22Rv1 (cell line): ENCODE measurements at regions not wholly inside any gene's neighbourhood (a gene's known extent, or its start where the extent isn't known, plus 50 kb on each side); places are given as distances from the start of the nearest gene placed in this dataset.

Experiments
- ZFX ChIP-seq: fragments of 450-650 bp; IDR thresholded peaks from 2 replicates; pipeline ENCODE4 v1.6.1; 2017; ENCODE audit warnings: antibody characterized with exemption, borderline replicate concordance
- TF ChIP-seq, protein P1 (sequence below): fragments of 450-650 bp; IDR thresholded peaks from 2 replicates; pipeline ENCODE4 v1.5.1; 2017; ENCODE audit warnings: mild to moderate bottlenecking

DNA sequence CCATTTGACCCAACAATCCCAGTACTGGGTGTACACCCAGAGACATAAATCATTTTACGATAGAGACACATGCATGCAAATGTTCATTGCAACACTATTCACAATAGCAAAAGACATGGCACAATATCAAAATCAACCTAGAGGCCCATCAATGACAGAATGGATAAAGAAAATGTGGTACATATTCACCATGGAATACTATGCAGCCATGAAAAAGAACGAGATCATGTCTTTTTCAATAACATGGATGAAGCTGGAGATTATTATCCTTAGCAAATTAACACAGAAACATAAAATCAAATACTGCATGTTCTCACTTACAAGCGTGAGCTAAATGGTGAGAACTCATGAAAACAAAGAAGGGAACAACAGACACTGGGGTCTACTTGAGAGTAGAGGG, 249.1 kb downstream of the RASSF9 start:
- TF ChIP-seq, protein P1, sequence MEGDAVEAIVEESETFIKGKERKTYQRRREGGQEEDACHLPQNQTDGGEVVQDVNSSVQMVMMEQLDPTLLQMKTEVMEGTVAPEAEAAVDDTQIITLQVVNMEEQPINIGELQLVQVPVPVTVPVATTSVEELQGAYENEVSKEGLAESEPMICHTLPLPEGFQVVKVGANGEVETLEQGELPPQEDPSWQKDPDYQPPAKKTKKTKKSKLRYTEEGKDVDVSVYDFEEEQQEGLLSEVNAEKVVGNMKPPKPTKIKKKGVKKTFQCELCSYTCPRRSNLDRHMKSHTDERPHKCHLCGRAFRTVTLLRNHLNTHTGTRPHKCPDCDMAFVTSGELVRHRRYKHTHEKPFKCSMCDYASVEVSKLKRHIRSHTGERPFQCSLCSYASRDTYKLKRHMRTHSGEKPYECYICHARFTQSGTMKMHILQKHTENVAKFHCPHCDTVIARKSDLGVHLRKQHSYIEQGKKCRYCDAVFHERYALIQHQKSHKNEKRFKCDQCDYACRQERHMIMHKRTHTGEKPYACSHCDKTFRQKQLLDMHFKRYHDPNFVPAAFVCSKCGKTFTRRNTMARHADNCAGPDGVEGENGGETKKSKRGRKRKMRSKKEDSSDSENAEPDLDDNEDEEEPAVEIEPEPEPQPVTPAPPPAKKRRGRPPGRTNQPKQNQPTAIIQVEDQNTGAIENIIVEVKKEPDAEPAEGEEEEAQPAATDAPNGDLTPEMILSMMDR, result no peak
- TF ChIP-seq ZFX, result no peak
